HepG2 (cell line): ENCODE measurements at regions not wholly inside any gene's neighbourhood (a gene's known extent, or its start where the extent isn't known, plus 50 kb on each side); places are given as distances from the start of the nearest gene placed in this dataset.

Experiments used
- ATAC-seq: fragments of 200-7000 bp; cut with Tn5 transposase; 3 replicates; pipeline ENCODE4 v1.9.1; 2020; ENCODE audit warnings: mild to moderate bottlenecking, moderate library complexity
- BruUV-seq: library from RNA; stranded (reverse); fragments of 400-500 nt; replicated peaks from 2 replicates; lab custom pipeline; 2021; lab: Mats Ljungman, UMichigan
- CTCF ChIA-PET: fragments of 300-600 bp; formaldehyde crosslinking; extraction: SDS; loops from one replicate; lab custom pipeline; 2021; ENCODE audit warnings: low total read pairs, inconsistent platforms, low intra/inter-chr PET ratio; lab: Yijun Ruan, JAX
- POLR2A ChIA-PET: fragments of 350-600 bp; sonication (Branson Sonifier 250); formaldehyde crosslinking; loops from one replicate; lab custom pipeline; 2020; ENCODE audit warnings: antibody characterized with exemption, inconsistent platforms; lab: Yijun Ruan, JAX
- DNase-seq: peaks from one replicate; pipeline ENCODE4 v3.0.0-alpha.2; 2015; ENCODE audit warnings: low spot score
- FAIRE-seq: peaks from 3 replicates; lab custom pipeline; 2011; peaks lifted over from hg19 to GRCh38; lab: Jason Lieb, UNC
- H2AFZ ChIP-seq: one replicate; pipeline ENCODE4 v1.6.1; 2011; ENCODE audit warnings: low read length, inconsistent platforms
- H3K27ac ChIP-seq: fragments of 300-600 bp; 3 replicates; pipeline ENCODE4 v1.8.0; 2011; ENCODE audit warnings: mixed run types, mild to moderate bottlenecking, mixed read lengths, low read length, inconsistent platforms; ENCODE audit not compliant: insufficient read depth; ENCODE audit errors: extremely low read length
- H3K27me3 ChIP-seq, 2 experiments: fragments of 200-600 bp in 1 of 2; 2 replicates in 1 of 2; 3 replicates in 1 of 2; pipeline versions ENCODE4 v1.6.0 to v1.8.0; 2011; ENCODE audit warnings: low read length in 2 of 2, mild to moderate bottlenecking in 2 of 2, moderate library complexity in 2 of 2, inconsistent platforms in 1 of 2; ENCODE audit not compliant: insufficient read depth in 2 of 2, control insufficient read depth in 1 of 2
- H3K36me3 ChIP-seq, 2 experiments: fragments of 200-600 bp in 1 of 2; replicated peaks in 1 of 2; 2 replicates in 1 of 2; 3 replicates in 1 of 2; pipeline versions ENCODE4 v1.5.1 to v1.8.0; 2011; ENCODE audit warnings: low read length in 2 of 2, inconsistent platforms in 1 of 2; ENCODE audit not compliant: insufficient read depth in 2 of 2, control insufficient read depth in 1 of 2
- H3K4me1 ChIP-seq: 2 replicates; pipeline ENCODE4 v1.5.1; 2012; ENCODE audit warnings: low read length, inconsistent platforms; ENCODE audit not compliant: insufficient read depth
- H3K4me2 ChIP-seq: 2 replicates; pipeline ENCODE4 v1.6.0; 2011; ENCODE audit warnings: low read depth, low read length, inconsistent platforms
- H3K4me3 ChIP-seq, 3 experiments: fragments of 200-600 bp in 1 of 3; sonication (generic), shearing (Covaris generic) in 1 of 3; replicated peaks in 1 of 3; 2 replicates each; pipeline ENCODE4 v1.5.1; 2011 to 2016; ENCODE audit warnings: low read length in 3 of 3, inconsistent platforms in 2 of 3, low read depth in 2 of 3, mild to moderate bottlenecking in 2 of 3, control low read depth in 1 of 3, mixed read lengths in 1 of 3; ENCODE audit not compliant: insufficient read depth in 1 of 3
- H3K79me2 ChIP-seq: one replicate; pipeline ENCODE4 v1.6.1; 2011; ENCODE audit warnings: low read length, inconsistent platforms; ENCODE audit not compliant: insufficient read depth
- H3K9ac ChIP-seq: 2 replicates; pipeline ENCODE4 v1.6.0; 2011; ENCODE audit warnings: mild to moderate bottlenecking, low read depth, low read length, inconsistent platforms; ENCODE audit not compliant: insufficient read depth
- H3K9me3 ChIP-seq: 2 replicates; pipeline ENCODE4 v1.5.1; 2012; ENCODE audit warnings: mild to moderate bottlenecking, low read length
- H4K20me1 ChIP-seq: 2 replicates; pipeline ENCODE4 v1.6.0; 2011; ENCODE audit warnings: inconsistent platforms, mild to moderate bottlenecking, low read length, moderate library complexity; ENCODE audit not compliant: insufficient read depth
- CHD4 ChIP-seq: fragments of 200-600 bp; sonication (generic); IDR thresholded peaks from 2 replicates; pipeline ENCODE4 v1.7.0; 2017; ENCODE audit warnings: mild to moderate bottlenecking, low read length, borderline replicate concordance
- FOXO4 ChIP-seq: sonication (generic); formaldehyde crosslinking; conservative IDR thresholded peaks from 2 replicates; pipeline ENCODE4 v1.8.1; 2023; ENCODE audit warnings: missing genetic modification reagents
- PCBP1 ChIP-seq: fragments of 200-400 bp; formaldehyde crosslinking; IDR thresholded peaks from 2 replicates; pipeline ENCODE4 v1.6.1; 2017; ENCODE audit warnings: mild to moderate bottlenecking, low read depth, low read length, borderline replicate concordance
- WGBS: methylation state at CpG from one replicate; pipeline ENCODE4 v1.1.6; 2017; ENCODE audit warnings: low lambda C conversion rate; 5-methylcytosine and 5-hydroxymethylcytosine counted together
- in situ Hi-C: cut with HindIII; loops from 2 replicates; pipeline ENCODE4 v1.10.0; 2017; ENCODE audit warnings: low pct_unique_long_range_greater_than_20kb; ENCODE audit not compliant: extremely low pct_ligation_motif_present
- intact Hi-C: fragments of 100-400 bp; cut with micrococcal nuclease; formaldehyde crosslinking; loops from one replicate; pipeline ENCODE4 v1.10.0; 2022; ENCODE audit not compliant: unreplicated experiment
- TF ChIP-seq, protein P1 (sequence below): sonication (generic); formaldehyde crosslinking; IDR thresholded peaks from 2 replicates; pipeline ENCODE4 v1.5.0; 2020; ENCODE audit warnings: missing genetic modification reagents
- TF ChIP-seq, protein P2 (sequence below): sonication (generic); formaldehyde crosslinking; IDR thresholded peaks from 2 replicates; pipeline ENCODE4 v1.4.0; 2020; ENCODE audit warnings: missing genetic modification reagents

DNA sequence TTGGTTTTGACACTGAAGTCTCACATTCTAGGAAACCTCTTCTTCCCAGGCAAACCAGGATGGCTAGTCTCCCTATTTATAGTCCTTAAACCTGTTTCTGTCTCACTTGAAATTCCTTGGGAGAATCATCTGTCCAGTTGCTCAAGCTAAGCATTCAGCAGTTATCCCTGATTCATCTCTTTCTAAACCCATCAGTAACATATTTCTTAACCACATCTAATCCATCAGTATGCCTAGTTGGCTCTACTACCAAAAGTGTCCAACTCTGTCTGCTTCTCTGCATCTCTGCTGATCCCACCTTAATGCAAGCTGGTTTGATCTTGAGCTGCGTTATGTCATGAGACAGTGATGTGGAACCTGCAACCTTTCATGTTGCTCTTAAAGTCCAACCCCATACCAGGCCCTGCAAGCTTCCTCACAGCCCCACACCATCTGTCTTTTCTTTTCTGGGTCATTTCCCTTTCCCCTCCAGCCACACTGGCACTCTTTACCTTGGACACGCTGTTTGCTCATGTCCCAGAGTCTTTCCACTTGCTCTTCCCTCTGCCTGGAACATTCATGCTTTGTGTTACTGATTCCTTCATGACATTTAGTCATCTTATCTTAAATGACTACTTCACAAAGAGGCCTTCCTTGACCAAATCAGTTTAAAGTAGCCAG, 380.8 kb upstream of the RGS6 start:
- CTCF ChIA-PET: no interaction called here
- H3K9me3 ChIP-seq: no peaks in the 10 kb centered on the region
- no peaks in the 10 kb centered on the region for H3K36me3 ChIP-seq
- peaks cover 39% of the 10 kb centered on the region for H3K4me1 ChIP-seq
- intact Hi-C loops (no loop called here), in situ Hi-C loops (no loop called here)
- no peak overlapping the region for H3K4me2 ChIP-seq
- peaks cover 3% of the 10 kb centered on the region; the same call in 1 of the 2 replicates for H4K20me1 ChIP-seq
- DNase-seq: no peak
- H2AFZ ChIP-seq: no peak overlapping the region
- FAIRE-seq: no peak
- no peak overlapping the region for H3K4me3 ChIP-seq
- ATAC-seq: no peak
- no peak overlapping the region for H3K27ac ChIP-seq
- no peaks in the 10 kb centered on the region for H3K27me3 ChIP-seq
- H3K9ac ChIP-seq: no peak overlapping the region
- BruUV-seq: no TSS peak
- H3K79me2 ChIP-seq: no peaks in the 10 kb centered on the region
- POLR2A ChIA-PET: no interaction called here
- TF ChIP-seq CHD4 (no peak), FOXO4 (CRISPR knock-in tag) (0 out of 2 replicates have a peak, but pooled peaks have one; percentile 19)
- WGBS: 79% methylated on average over 2 of the region's 2 CpGs

DNA sequence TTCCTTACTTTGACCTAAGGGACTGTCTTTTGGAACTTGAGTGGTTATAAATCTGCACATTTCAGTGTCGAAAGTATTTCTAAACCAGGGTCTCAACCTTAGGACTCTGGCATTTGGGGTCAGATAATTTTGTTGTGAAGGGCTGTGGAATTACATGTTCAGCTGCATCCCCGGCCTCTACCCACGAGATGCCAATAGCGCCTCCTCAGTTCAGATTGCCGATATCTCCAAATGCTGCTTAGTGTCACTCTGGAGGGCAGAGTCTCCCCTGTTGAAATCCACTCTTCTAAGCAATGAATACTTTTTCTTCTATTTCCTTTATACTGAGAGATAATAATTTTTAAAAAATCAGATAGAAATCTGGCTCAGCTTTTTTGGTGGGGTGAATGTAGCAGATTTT, 379.4 kb upstream of the RGS6 start:
- Histone ChIP-seq H3K4me3 (no peak overlapping the region), H3K4me2 (no peak overlapping the region), H4K20me1 (peaks cover 3% of the 10 kb centered on the region; the same call in 1 of the 2 replicates), H3K4me1 (peaks cover 47% of the 10 kb centered on the region), H3K9me3 (no peaks in the 10 kb centered on the region), H3K36me3 (no peaks in the 10 kb centered on the region), H2AFZ (no peak overlapping the region), H3K27ac (no peak overlapping the region), H3K27me3 (no peaks in the 10 kb centered on the region)
- CTCF ChIA-PET: no interaction called here
- no peak for ATAC-seq
- WGBS: 97% methylated on average over 5 of the region's 5 CpGs
- FAIRE-seq: no peak
- intact Hi-C loops: no loop called here
- TF ChIP-seq PCBP1: no peak
- TF ChIP-seq, protein P1, sequence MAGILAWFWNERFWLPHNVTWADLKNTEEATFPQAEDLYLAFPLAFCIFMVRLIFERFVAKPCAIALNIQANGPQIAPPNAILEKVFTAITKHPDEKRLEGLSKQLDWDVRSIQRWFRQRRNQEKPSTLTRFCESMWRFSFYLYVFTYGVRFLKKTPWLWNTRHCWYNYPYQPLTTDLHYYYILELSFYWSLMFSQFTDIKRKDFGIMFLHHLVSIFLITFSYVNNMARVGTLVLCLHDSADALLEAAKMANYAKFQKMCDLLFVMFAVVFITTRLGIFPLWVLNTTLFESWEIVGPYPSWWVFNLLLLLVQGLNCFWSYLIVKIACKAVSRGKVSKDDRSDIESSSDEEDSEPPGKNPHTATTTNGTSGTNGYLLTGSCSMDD (CRISPR knock-in tag): no peak
- TF ChIP-seq, protein P2, sequence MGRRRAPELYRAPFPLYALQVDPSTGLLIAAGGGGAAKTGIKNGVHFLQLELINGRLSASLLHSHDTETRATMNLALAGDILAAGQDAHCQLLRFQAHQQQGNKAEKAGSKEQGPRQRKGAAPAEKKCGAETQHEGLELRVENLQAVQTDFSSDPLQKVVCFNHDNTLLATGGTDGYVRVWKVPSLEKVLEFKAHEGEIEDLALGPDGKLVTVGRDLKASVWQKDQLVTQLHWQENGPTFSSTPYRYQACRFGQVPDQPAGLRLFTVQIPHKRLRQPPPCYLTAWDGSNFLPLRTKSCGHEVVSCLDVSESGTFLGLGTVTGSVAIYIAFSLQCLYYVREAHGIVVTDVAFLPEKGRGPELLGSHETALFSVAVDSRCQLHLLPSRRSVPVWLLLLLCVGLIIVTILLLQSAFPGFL (CRISPR knock-in tag): no peak
- TF ChIP-seq, all 625 proteins: peak for 0
- Histone ChIP-seq H3K79me2 (no peaks in the 10 kb centered on the region), H3K9ac (no peak overlapping the region)
- DNase-seq: no peak
- in situ Hi-C loops: no loop called here
- BruUV-seq: no TSS peak
- POLR2A ChIA-PET: no interaction called here
